Mesothelial cell of epicardium (in vitro differentiated cells): ENCODE measurements at regions not wholly inside any gene's neighbourhood (a gene's known extent, or its start where the extent isn't known, plus 50 kb on each side); places are given as distances from the start of the nearest gene placed in this dataset.

Experiments used
- DNase-seq, 2 experiments: peaks; one replicate each; pipeline ENCODE4 v3.0.0; 2021; ENCODE audit warnings: low spot score in 2 of 2; ENCODE audit not compliant: unreplicated experiment in 2 of 2
- H3K27ac Mint-ChIP-seq: 2 replicates; pipeline ENCODE4 v1.8.0; 2021; ENCODE audit warnings: mixed read lengths
- H3K27me3 Mint-ChIP-seq: 2 replicates; pipeline ENCODE4 v1.8.0; 2021; ENCODE audit warnings: low read depth, mixed read lengths
- H3K36me3 Mint-ChIP-seq: 2 replicates; pipeline ENCODE4 v1.8.0; 2021; ENCODE audit warnings: mixed read lengths
- H3K4me1 Mint-ChIP-seq: 2 replicates; pipeline ENCODE4 v1.8.0; 2021; ENCODE audit warnings: mixed read lengths
- H3K4me3 Mint-ChIP-seq: 2 replicates; pipeline ENCODE4 v1.8.0; 2021; ENCODE audit warnings: mild to moderate bottlenecking, moderate library complexity, mixed read lengths
- H3K9me3 Mint-ChIP-seq: 2 replicates; pipeline ENCODE4 v1.8.0; 2021; ENCODE audit warnings: mixed read lengths
- CTCF ChIP-seq: fragments of 200-600 bp; sonication (generic); IDR thresholded peaks from one replicate; pipeline ENCODE4 v1.5.0; 2021; ENCODE audit warnings: antibody characterized with exemption; ENCODE audit not compliant: unreplicated experiment

GRCh38 chr14:27410981-27411380, 813.1 kb upstream of the NOVA1 start:
- H3K4me3 Mint-ChIP-seq = no peak overlapping the region
- no peaks in the 10 kb centered on the region for H3K9me3 Mint-ChIP-seq
- H3K27ac Mint-ChIP-seq = no peak overlapping the region
- H3K36me3 Mint-ChIP-seq = no peaks in the 10 kb centered on the region
- H3K27me3 Mint-ChIP-seq = no peaks in the 10 kb centered on the region
- no peak for DNase-seq
- H3K4me1 Mint-ChIP-seq = peaks cover 9% of the 10 kb centered on the region
- TF ChIP-seq CTCF = no peak

GRCh38 chr14:27427796-27428195, 830.0 kb upstream of the NOVA1 start:
- TF ChIP-seq CTCF = no peak
- Mint-ChIP-seq H3K4me3 (no peak overlapping the region), H3K9me3 (peaks cover 7% of the 10 kb centered on the region), H3K27ac (peak overlapping the region; percentile 14), H3K4me1 (peaks cover 19% of the 10 kb centered on the region), H3K27me3 (no peaks in the 10 kb centered on the region), H3K36me3 (no peaks in the 10 kb centered on the region)
- DNase-seq = no peak

- H3K27ac Mint-ChIP-seq = no peak overlapping the region
- no peaks in the 10 kb centered on the region for H3K36me3 Mint-ChIP-seq
- peaks cover 2% of the 10 kb centered on the region for H3K27me3 Mint-ChIP-seq
These were observed 838.3 kb upstream of the NOVA1 start for GRCh38 chr14:27435923-27436670.

GRCh38 chr14:27484633-27485032, 886.8 kb upstream of the NOVA1 start:
- no peak for DNase-seq
- Mint-ChIP-seq H3K4me1 (no peaks in the 10 kb centered on the region), H3K27ac (no peak overlapping the region), H3K4me3 (no peak overlapping the region), H3K9me3 (peaks cover 11% of the 10 kb centered on the region), H3K27me3 (no peaks in the 10 kb centered on the region), H3K36me3 (no peaks in the 10 kb centered on the region)
- TF ChIP-seq CTCF = no peak

More at GRCh38 chr14:27435923-27436670, 838.3 kb upstream of the NOVA1 start:
- Mint-ChIP-seq H3K9me3 (no peaks in the 10 kb centered on the region), H3K4me1 (peaks cover 1% of the 10 kb centered on the region), H3K4me3 (no peak overlapping the region)
- TF ChIP-seq CTCF = no peak
- DNase-seq = no peak

- Mint-ChIP-seq H3K9me3 (peaks cover 12% of the 10 kb centered on the region), H3K27ac (no peak overlapping the region), H3K36me3 (no peaks in the 10 kb centered on the region), H3K4me3 (no peak overlapping the region), H3K4me1 (no peaks in the 10 kb centered on the region), H3K27me3 (no peaks in the 10 kb centered on the region)
- TF ChIP-seq CTCF = no peak
- DNase-seq = no peak
These were observed 887.4 kb upstream of the NOVA1 start for GRCh38 chr14:27485193-27485592.
